ENCODE measurements at regions not wholly inside any gene's neighbourhood (a gene's known extent, or its start where the extent isn't known, plus 50 kb on each side); places are given as distances from the start of the nearest gene placed in this dataset.

- DNase-seq: no peak
- 93 to 95% methylated on average over 6 to 9 of the region's 9 CpGs for WGBS, 2 experiments (ENCODE audit: insufficient coverage in 1 of 2, insufficient read length in 1 of 2)
- no peak for TF ChIP-seq CTCF (conservative IDR thresholded peaks at IDR 0.05)
These were observed 140.9 kb upstream of the DMRT1 start for GRCh38 chr9:700365-701282.

DNA sequence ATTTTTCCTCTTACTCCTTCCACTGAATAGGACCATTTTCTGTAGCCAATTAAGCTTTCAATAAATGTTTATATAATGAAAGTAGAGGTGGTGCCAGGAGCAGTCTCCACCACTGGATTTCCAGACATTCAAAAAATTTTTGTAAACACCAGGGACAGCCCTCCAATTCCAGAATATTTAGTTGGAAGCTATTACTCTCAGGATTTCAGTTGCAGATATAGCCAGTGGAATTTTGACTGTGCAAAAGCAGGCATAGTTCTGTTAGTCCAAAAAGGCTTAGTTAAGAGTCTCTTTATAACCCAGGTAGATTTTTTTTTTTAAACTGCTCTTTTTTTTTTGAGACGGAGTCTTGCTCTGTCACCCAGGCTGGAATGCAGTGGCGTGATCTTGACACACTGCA, 138.1 kb upstream of the DMRT1 start:
- WGBS, 2 experiments (ENCODE audit: insufficient coverage in 1 of 2, insufficient read length in 1 of 2): 83 to 100% methylated on average over 1 to 2 of the region's 2 CpGs
- Mint-ChIP-seq H3K27me3 (ENCODE audit: insufficient read depth) (no peaks in the 10 kb centered on the region), H3K4me3 (no peak overlapping the region), H3K27ac (no peak overlapping the region), H3K36me3 (ENCODE audit: low read depth) (no peaks in the 10 kb centered on the region), H3K4me1 (peaks cover 34% of the 10 kb centered on the region), H3K9me3 (no peaks in the 10 kb centered on the region)
- H3K4me1 ChIP-seq (ENCODE audit: control insufficient read depth, insufficient read depth, low read length): peaks cover 13% of the 10 kb centered on the region
- no peaks in the 10 kb centered on the region for H3K27me3 ChIP-seq (ENCODE audit: control insufficient read depth, insufficient read depth, low read length, poor library complexity, severe bottlenecking)
- H3K36me3 ChIP-seq (ENCODE audit: control insufficient read depth, insufficient read depth, low read length): no peaks in the 10 kb centered on the region
- no peaks in the 10 kb centered on the region for H3K9me3 ChIP-seq (ENCODE audit: control insufficient read depth, low read length)
- no peak overlapping the region for H3K27ac ChIP-seq (ENCODE audit: low read depth, low read length)
- H3K4me3 ChIP-seq (ENCODE audit: low read length): no peak overlapping the region
- TF ChIP-seq CTCF (conservative IDR thresholded peaks at IDR 0.05): no peak
- DNase-seq: no peak
- no peak overlapping the region for H3K9ac ChIP-seq (ENCODE audit: extremely low read depth, low read length, poor library complexity, severe bottlenecking)

More at GRCh38 chr9:700365-701282, 140.9 kb upstream of the DMRT1 start:
- H3K36me3 ChIP-seq (ENCODE audit: control insufficient read depth, insufficient read depth, low read length): no peaks in the 10 kb centered on the region
- H3K27ac Mint-ChIP-seq: peak overlapping the region; percentile 6
- peaks cover 5% of the 10 kb centered on the region for H3K4me1 ChIP-seq (ENCODE audit: control insufficient read depth, insufficient read depth, low read length)
- no peak overlapping the region for H3K9ac ChIP-seq (ENCODE audit: extremely low read depth, low read length, poor library complexity, severe bottlenecking)
- no peak overlapping the region for H3K27ac ChIP-seq (ENCODE audit: low read depth, low read length)
- H3K4me1 Mint-ChIP-seq: peaks cover 28% of the 10 kb centered on the region
- H3K9me3 Mint-ChIP-seq: no peaks in the 10 kb centered on the region
- no peaks in the 10 kb centered on the region for H3K27me3 ChIP-seq (ENCODE audit: control insufficient read depth, insufficient read depth, low read length, poor library complexity, severe bottlenecking)
- H3K9me3 ChIP-seq (ENCODE audit: control insufficient read depth, low read length): no peaks in the 10 kb centered on the region
- no peak overlapping the region for H3K4me3 Mint-ChIP-seq
- H3K36me3 Mint-ChIP-seq (ENCODE audit: low read depth): peaks cover 2% of the 10 kb centered on the region
- no peaks in the 10 kb centered on the region for H3K27me3 Mint-ChIP-seq (ENCODE audit: insufficient read depth)
- H3K4me3 ChIP-seq (ENCODE audit: low read length): no peak overlapping the region

DNA sequence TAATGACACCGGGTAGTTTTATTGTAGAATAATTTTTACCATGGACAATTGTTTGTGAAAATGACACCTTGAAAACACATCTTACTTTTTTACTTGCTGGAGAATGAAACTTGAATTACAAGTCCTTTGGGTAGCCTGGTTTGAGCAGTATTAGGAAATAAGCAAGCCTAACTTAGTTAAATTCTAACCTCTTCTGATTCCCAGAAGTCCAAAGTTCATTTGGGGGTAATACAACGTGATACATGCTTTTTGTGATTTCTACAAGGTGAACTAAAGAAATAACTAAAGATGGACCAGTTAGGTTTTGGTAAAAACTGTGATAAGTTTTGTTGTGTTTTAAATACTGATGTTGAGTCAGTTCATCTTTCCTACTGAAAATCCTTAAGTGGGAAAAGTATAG, 135.4 kb upstream of the DMRT1 start:
- no peaks in the 10 kb centered on the region for H3K9me3 ChIP-seq (ENCODE audit: control insufficient read depth, low read length)
- Mint-ChIP-seq H3K4me1 (peaks cover 26% of the 10 kb centered on the region), H3K9me3 (no peaks in the 10 kb centered on the region), H3K36me3 (ENCODE audit: low read depth) (peaks cover 6% of the 10 kb centered on the region), H3K4me3 (no peak overlapping the region), H3K27ac (no peak overlapping the region), H3K27me3 (ENCODE audit: insufficient read depth) (no peaks in the 10 kb centered on the region)
- no peak overlapping the region for H3K27ac ChIP-seq (ENCODE audit: low read depth, low read length)
- H3K27me3 ChIP-seq (ENCODE audit: control insufficient read depth, insufficient read depth, low read length, poor library complexity, severe bottlenecking): no peaks in the 10 kb centered on the region
- peaks cover 7% of the 10 kb centered on the region for H3K36me3 ChIP-seq (ENCODE audit: control insufficient read depth, insufficient read depth, low read length)
- no peak overlapping the region for H3K9ac ChIP-seq (ENCODE audit: extremely low read depth, low read length, poor library complexity, severe bottlenecking)
- peak overlapping the region; percentile 76 for H3K4me3 ChIP-seq (ENCODE audit: low read length)
- DNase-seq: no peak
- peaks cover 12% of the 10 kb centered on the region for H3K4me1 ChIP-seq (ENCODE audit: control insufficient read depth, insufficient read depth, low read length)
- 90 to 100% methylated on average over 1 of the region's 2 CpGs for WGBS, 2 experiments (ENCODE audit: insufficient coverage in 1 of 2, insufficient read length in 1 of 2)
- TF ChIP-seq CTCF (conservative IDR thresholded peaks at IDR 0.05): no peak
